Mesenchymal stem cell (in vitro differentiated cells and primary cell): ENCODE measurements at regions not wholly inside any gene's neighbourhood (a gene's known extent, or its start where the extent isn't known, plus 50 kb on each side); places are given as distances from the start of the nearest gene placed in this dataset.

Source experiments
- DNase-seq: peaks from one replicate; pipeline ENCODE4 v3.0.0-alpha.2; 2013
- H2AFZ ChIP-seq: one replicate; pipeline ENCODE4 v1.6.1; 2013; ENCODE audit warnings: low read depth, mild to moderate bottlenecking, control low read depth, inconsistent platforms, low read length, moderate library complexity
- H2AK5ac ChIP-seq: 2 replicates; pipeline ENCODE4 v1.6.1; 2013; ENCODE audit warnings: low read length, moderate library complexity, mild to moderate bottlenecking, inconsistent platforms; ENCODE audit not compliant: severe bottlenecking
- H2BK120ac ChIP-seq: one replicate; pipeline ENCODE4 v1.6.1; 2013; ENCODE audit warnings: low read depth, mild to moderate bottlenecking, inconsistent platforms, low read length, moderate library complexity
- H2BK12ac ChIP-seq, 2 experiments: one replicate each; pipeline ENCODE4 v1.6.1; 2013; ENCODE audit warnings: inconsistent platforms in 2 of 2, low read length in 2 of 2, mild to moderate bottlenecking in 2 of 2, moderate library complexity in 2 of 2, control low read depth in 1 of 2
- H2BK15ac ChIP-seq: one replicate; pipeline ENCODE4 v1.6.1; 2013; ENCODE audit warnings: mild to moderate bottlenecking, low read depth, inconsistent platforms; ENCODE audit not compliant: poor library complexity, severe bottlenecking
- H2BK5ac ChIP-seq: 2 replicates; pipeline ENCODE4 v1.6.1; 2013; ENCODE audit warnings: low read depth, mild to moderate bottlenecking, low read length, control low read depth, inconsistent platforms; ENCODE audit not compliant: poor library complexity, severe bottlenecking
- H3K14ac ChIP-seq, 2 experiments: one replicate each; pipeline ENCODE4 v1.6.1; 2013; ENCODE audit warnings: inconsistent platforms in 2 of 2, low read length in 2 of 2, control low read depth in 1 of 2, mild to moderate bottlenecking in 1 of 2, moderate library complexity in 1 of 2
- H3K18ac ChIP-seq, 2 experiments: one replicate each; pipeline ENCODE4 v1.6.1; 2013; ENCODE audit warnings: inconsistent platforms in 2 of 2, low read length in 2 of 2, control low read depth in 1 of 2, low read depth in 1 of 2, mild to moderate bottlenecking in 1 of 2
- H3K23ac ChIP-seq, 2 experiments: one replicate each; pipeline ENCODE4 v1.6.1; 2013; ENCODE audit warnings: inconsistent platforms in 2 of 2, low read length in 2 of 2, mild to moderate bottlenecking in 2 of 2, moderate library complexity in 2 of 2, control low read depth in 1 of 2
- H3K27ac ChIP-seq: 2 replicates; pipeline ENCODE4 v1.5.1; 2013; ENCODE audit warnings: mild to moderate bottlenecking, moderate library complexity, low read length, control low read depth, inconsistent platforms; ENCODE audit not compliant: poor library complexity, severe bottlenecking
- H3K27me3 ChIP-seq, 2 experiments: 2 replicates each; pipeline versions ENCODE4 v1.6.1 to v1.7.0; 2013; ENCODE audit warnings: low read length in 2 of 2, mild to moderate bottlenecking in 2 of 2, moderate library complexity in 2 of 2, control low read depth in 1 of 2, inconsistent platforms in 1 of 2; ENCODE audit not compliant: control insufficient read depth in 1 of 2, insufficient read depth in 1 of 2
- H3K36me3 ChIP-seq, 2 experiments: 2 replicates each; pipeline versions ENCODE4 v1.6.1 to v1.7.0; 2013; ENCODE audit warnings: low read length in 2 of 2, control low read depth in 1 of 2, inconsistent platforms in 1 of 2, low read depth in 1 of 2, mild to moderate bottlenecking in 1 of 2; ENCODE audit not compliant: insufficient read depth in 2 of 2, control insufficient read depth in 1 of 2
- H3K4ac ChIP-seq, 2 experiments: one replicate each; pipeline ENCODE4 v1.6.1; 2013; ENCODE audit warnings: inconsistent platforms in 2 of 2, low read length in 2 of 2, mild to moderate bottlenecking in 2 of 2, moderate library complexity in 2 of 2, control low read depth in 1 of 2, low read depth in 1 of 2
- H3K4me1 ChIP-seq: 2 replicates; pipeline ENCODE4 v1.6.1; 2013; ENCODE audit warnings: low read depth, low read length, control low read depth; ENCODE audit not compliant: control insufficient read depth, insufficient read depth
- H3K4me2 ChIP-seq: 2 replicates; pipeline ENCODE4 v1.6.1; 2013; ENCODE audit warnings: low read length, mild to moderate bottlenecking, inconsistent platforms; ENCODE audit not compliant: poor library complexity, severe bottlenecking
- H3K4me3 ChIP-seq, 2 experiments: 2 replicates each; pipeline versions ENCODE4 v1.5.1 to v1.7.0; 2013; ENCODE audit warnings: low read length in 2 of 2, mild to moderate bottlenecking in 2 of 2, control low read depth in 1 of 2, low read depth in 1 of 2; ENCODE audit not compliant: insufficient read depth in 1 of 2
- H3K79me1 ChIP-seq: replicated peaks from 2 replicates; pipeline ENCODE4 v1.6.1; 2013; ENCODE audit warnings: mild to moderate bottlenecking, control low read depth, low read length, inconsistent platforms; ENCODE audit not compliant: poor library complexity, severe bottlenecking
- H3K9ac ChIP-seq: 2 replicates; pipeline ENCODE4 v1.7.0; 2013; ENCODE audit warnings: mild to moderate bottlenecking, low read length, moderate library complexity
- H3K9me3 ChIP-seq: 2 replicates; pipeline ENCODE4 v1.7.0; 2013; ENCODE audit warnings: mild to moderate bottlenecking, low read length; ENCODE audit not compliant: control insufficient read depth
- H4K8ac ChIP-seq: one replicate; pipeline ENCODE4 v1.6.1; 2013; ENCODE audit warnings: inconsistent platforms, mild to moderate bottlenecking, low read length, moderate library complexity
- H4K91ac ChIP-seq: one replicate; pipeline ENCODE4 v1.6.1; 2013; ENCODE audit warnings: mild to moderate bottlenecking, low read length, inconsistent platforms
- WGBS: methylation state at CpG from one replicate; pipeline ENCODE4 v1.1.7; 2013; ENCODE audit warnings: mixed read lengths; 5-methylcytosine and 5-hydroxymethylcytosine counted together

DNA sequence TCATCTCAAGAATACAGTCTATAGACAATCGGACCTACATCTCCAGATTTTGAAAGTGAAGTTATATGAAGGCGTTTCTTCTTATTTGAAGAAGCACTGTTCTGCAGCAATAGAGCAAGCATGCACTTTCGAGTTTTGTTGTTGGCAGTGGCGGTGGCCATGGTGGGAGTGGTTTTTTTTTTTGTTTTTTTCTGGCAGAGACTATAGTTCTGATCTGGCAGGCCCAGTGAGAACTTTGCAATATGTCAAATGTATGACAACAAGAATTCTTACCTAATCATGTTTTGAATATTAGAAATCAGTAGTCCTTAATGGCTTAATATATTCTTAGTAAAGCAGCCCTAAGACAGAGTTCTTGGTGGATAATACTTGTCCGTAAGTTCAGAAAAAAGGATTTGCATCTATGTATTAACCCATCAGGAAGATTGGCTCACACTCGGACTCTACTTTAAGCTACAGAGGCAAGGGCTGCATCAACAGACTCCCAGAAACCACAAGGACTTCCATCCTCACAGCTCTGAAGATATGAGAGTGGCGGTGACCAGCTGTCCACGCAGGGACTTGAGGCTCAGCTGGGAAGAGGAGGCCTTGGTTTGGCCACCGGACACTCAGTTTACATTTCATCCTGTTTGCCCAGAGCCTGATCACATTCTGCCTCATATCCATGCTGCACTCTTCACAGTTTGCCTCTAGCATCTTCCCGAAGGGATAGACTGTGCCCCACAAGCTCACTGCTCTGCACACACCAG is 124.1 kb upstream of the THBS1 start:
- H3K27me3 ChIP-seq = no peaks in the 10 kb centered on the region
- no peak overlapping the region for H2BK15ac ChIP-seq
- no peak overlapping the region for H4K8ac ChIP-seq
- H4K91ac ChIP-seq = no peak overlapping the region
- H2BK120ac ChIP-seq = no peak overlapping the region
- H3K23ac ChIP-seq = no peak overlapping the region
- H3K9ac ChIP-seq = no peak overlapping the region
- H3K14ac ChIP-seq = no peak overlapping the region
- H2AK5ac ChIP-seq = no peak overlapping the region
- H2BK12ac ChIP-seq = no peak overlapping the region
- no peak overlapping the region for H2AFZ ChIP-seq
- H3K9me3 ChIP-seq = no peaks in the 10 kb centered on the region
- H2BK5ac ChIP-seq = no peak overlapping the region
- no peak overlapping the region for H3K27ac ChIP-seq
- H3K4me2 ChIP-seq = no peak overlapping the region
- no peak overlapping the region for H3K4me3 ChIP-seq
- WGBS = 97% methylated on average over 9 of the region's 10 CpGs
- no peaks in the 10 kb centered on the region for H3K4me1 ChIP-seq
- no peak overlapping the region for H3K18ac ChIP-seq
- DNase-seq = no peak
- no peak overlapping the region for H3K4ac ChIP-seq
- H3K79me1 ChIP-seq = no peaks in the 10 kb centered on the region
- no peaks in the 10 kb centered on the region for H3K36me3 ChIP-seq

GRCh38 chr15:39458131-39458530 is 122.7 kb upstream of the THBS1 start:
- no peak overlapping the region for H4K8ac ChIP-seq
- no peaks in the 10 kb centered on the region for H3K36me3 ChIP-seq
- peak overlapping the region in 1 of 2 experiments; percentile 2 for H3K18ac ChIP-seq
- H2BK5ac ChIP-seq = no peak overlapping the region
- no peak overlapping the region for H2AK5ac ChIP-seq
- H2BK15ac ChIP-seq = no peak overlapping the region
- no peak for DNase-seq
- H4K91ac ChIP-seq = no peak overlapping the region
- H3K9me3 ChIP-seq = no peaks in the 10 kb centered on the region
- H3K23ac ChIP-seq = no peak overlapping the region
- H2AFZ ChIP-seq = no peak overlapping the region
- H3K4me1 ChIP-seq = no peaks in the 10 kb centered on the region
- H3K4me2 ChIP-seq = no peak overlapping the region
- no peaks in the 10 kb centered on the region for H3K27me3 ChIP-seq
- H3K9ac ChIP-seq = no peak overlapping the region
- H2BK12ac ChIP-seq = no peak overlapping the region
- no peak overlapping the region for H3K4ac ChIP-seq
- H2BK120ac ChIP-seq = no peak overlapping the region
- no peaks in the 10 kb centered on the region for H3K79me1 ChIP-seq
- no peak overlapping the region for H3K27ac ChIP-seq
- no peak overlapping the region for H3K4me3 ChIP-seq
- 90% methylated on average over 3 of the region's 3 CpGs for WGBS
- H3K14ac ChIP-seq = no peak overlapping the region

- H4K8ac ChIP-seq = no peak overlapping the region
- no peak overlapping the region for H2BK120ac ChIP-seq
- H4K91ac ChIP-seq = no peak overlapping the region
- DNase-seq = peak; percentile 67
- H3K27ac ChIP-seq = no peak overlapping the region
- no peak overlapping the region for H2BK15ac ChIP-seq
- H3K4ac ChIP-seq = no peak overlapping the region
- H3K18ac ChIP-seq = no peak overlapping the region
- no peak overlapping the region for H2BK5ac ChIP-seq
- no peak overlapping the region for H2BK12ac ChIP-seq
- H3K79me1 ChIP-seq = no peaks in the 10 kb centered on the region
- WGBS = no CpG with 5 or more reads among the region's 1 CpG
- no peak overlapping the region for H2AFZ ChIP-seq
- no peak overlapping the region for H3K9ac ChIP-seq
- H3K4me3 ChIP-seq = no peak overlapping the region
- H3K4me1 ChIP-seq = no peaks in the 10 kb centered on the region
- no peaks in the 10 kb centered on the region for H3K36me3 ChIP-seq
- H3K4me2 ChIP-seq = no peak overlapping the region
- no peaks in the 10 kb centered on the region for H3K9me3 ChIP-seq
- no peak overlapping the region for H3K14ac ChIP-seq
- H3K27me3 ChIP-seq = no peaks in the 10 kb centered on the region
- H3K23ac ChIP-seq = no peak overlapping the region
- H2AK5ac ChIP-seq = no peak overlapping the region
These were observed 121.3 kb upstream of the THBS1 start for GRCh38 chr15:39459548-39459947.

- Histone ChIP-seq H3K9me3 (peaks cover 7% of the 10 kb centered on the region), H4K8ac (no peak overlapping the region), H3K4me1 (no peaks in the 10 kb centered on the region), H3K4me3 (no peak overlapping the region), H2BK5ac (no peak overlapping the region), H3K4ac (no peak overlapping the region), H3K27ac (no peak overlapping the region), H3K36me3 (no peaks in the 10 kb centered on the region), H2BK12ac (peak overlapping the region in 1 of 2 experiments; percentile 67), H2AK5ac (no peak overlapping the region), H3K14ac (no peak overlapping the region), H2BK15ac (no peak overlapping the region), H3K9ac (no peak overlapping the region), H3K4me2 (no peak overlapping the region), H4K91ac (peak overlapping the region; percentile 28), H2BK120ac (no peak overlapping the region), H3K79me1 (no peaks in the 10 kb centered on the region), H3K27me3 (no peaks in the 10 kb centered on the region), H3K18ac (peak overlapping the region; percentile 37 to 55), H2AFZ (no peak overlapping the region), H3K23ac (no peak overlapping the region)
- WGBS = 98% methylated on average over 7 of the region's 7 CpGs
- no peak for DNase-seq
These were observed 120.1 kb upstream of the THBS1 start for GRCh38 chr15:39460748-39461147.
